Activated CD4-positive, alpha-beta T cell treated with anti-CD3 and anti-CD28 coated beads, Interleukin-2, amount 50 U/mL, for 1 hour (primary cell): ENCODE measurements at regions not wholly inside any gene's neighbourhood (a gene's known extent, or its start where the extent isn't known, plus 50 kb on each side); places are given as distances from the start of the nearest gene placed in this dataset.

Experiments
- DNase-seq: peaks from one replicate; pipeline ENCODE4 v3.0.0-alpha.2; 2020

- no peak for DNase-seq
Observed at GRCh38 chr5:15260356-15261268, 239.4 kb upstream of the FBXL7 start.

DNA sequence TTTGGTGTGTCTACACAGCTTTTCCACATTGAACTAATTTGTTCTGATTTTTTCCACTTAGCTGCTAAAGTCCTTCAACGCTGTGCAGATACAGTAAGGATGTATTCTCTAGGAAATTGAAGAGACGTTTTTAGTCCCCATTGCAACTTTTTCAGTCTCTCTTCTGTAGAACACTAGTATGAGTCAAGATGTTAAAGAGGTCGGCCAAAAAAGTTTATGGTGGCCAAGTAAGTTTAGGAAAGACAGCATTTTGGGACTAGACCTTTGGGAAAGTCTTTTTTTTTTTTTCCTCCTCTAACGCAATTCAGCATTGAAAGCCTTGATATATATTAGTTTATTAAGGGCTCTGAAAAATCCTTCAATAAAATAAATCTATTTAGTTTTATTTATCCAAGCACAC lies 243.5 kb upstream of the FBXL7 start:
- DNase-seq: no peak

DNA sequence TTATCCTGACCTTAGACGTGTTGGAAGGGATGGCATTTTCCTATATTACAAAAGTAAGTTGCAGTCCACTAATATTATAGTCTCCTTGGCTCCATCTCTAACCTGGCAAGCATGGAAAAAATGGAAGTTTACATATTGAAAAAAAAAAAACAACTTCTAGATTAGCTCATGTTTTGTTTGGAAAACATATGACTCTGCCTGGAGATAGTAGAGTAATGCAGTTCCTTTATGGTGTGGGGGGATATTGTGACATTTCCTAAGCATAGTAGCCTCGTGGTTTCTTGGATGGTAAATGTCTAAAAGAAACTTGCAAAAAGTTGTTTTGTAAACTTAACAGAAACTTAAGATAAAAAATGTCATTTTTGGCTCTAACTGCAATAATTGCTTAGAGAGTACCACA lies 244.4 kb upstream of the FBXL7 start:
- no peak for DNase-seq

DNA sequence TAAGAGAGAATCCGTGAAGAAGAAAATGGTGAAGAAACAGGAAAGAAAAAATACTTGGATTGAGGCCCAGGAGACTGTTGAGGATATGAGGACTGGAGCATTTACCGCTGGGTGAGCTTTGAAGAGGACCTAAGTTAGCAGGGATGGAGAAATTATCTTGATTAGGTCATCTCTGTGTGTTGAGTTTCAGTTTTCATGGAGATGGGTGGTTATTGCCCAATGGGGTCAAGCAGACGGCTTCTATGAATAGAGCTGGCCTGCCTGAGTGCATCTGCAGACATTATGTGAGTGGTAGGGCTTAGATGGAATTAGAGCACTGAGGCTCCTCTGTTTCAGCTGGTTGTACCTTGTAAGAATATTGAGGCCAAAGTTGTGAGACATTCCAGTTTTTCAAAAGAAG lies 245.4 kb upstream of the FBXL7 start:
- no peak for DNase-seq

DNA sequence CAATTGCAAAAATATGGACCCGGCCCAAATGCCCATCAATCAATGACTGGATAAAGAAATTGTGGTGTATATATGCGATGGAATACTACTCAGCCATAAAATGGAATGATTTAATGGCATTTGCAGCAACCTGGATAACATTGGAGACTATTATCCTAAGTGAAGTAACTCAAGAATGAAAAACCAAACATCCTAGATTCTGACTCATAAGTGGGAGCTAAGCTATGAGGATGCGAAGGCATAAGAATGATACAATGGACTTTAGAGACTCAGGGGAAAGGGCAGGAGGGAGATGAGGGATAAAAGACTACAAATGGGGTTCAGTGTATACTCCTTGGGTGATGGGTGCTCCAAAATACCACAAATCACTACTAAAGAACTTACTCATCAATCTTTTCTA lies 247.6 kb upstream of the FBXL7 start:
- no peak for DNase-seq

- DNase-seq: no peak
Observed at GRCh38 chr5:15249152-15249551, 250.8 kb upstream of the FBXL7 start.

DNA sequence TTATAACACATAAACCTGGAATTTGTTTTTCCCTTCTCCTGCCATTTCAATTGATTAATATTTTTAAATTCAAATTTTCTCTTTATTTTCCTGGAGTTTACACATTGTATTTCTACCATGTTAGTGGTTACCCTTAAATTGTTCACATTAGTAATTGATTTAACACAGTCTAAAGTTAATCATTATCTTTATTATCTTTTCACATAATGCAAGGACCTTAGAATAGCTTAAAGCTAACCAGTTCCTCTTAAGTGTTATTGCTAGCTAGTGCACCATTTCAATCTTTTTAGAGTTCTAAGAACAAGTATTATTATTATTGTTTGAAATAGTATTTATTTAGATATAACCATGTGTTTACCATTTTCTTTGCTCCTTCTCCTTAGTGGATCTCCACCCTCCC lies 251.2 kb upstream of the FBXL7 start:
- no peak for DNase-seq

GRCh38 chr5:15245913-15246312 lies 254.1 kb upstream of the FBXL7 start:
- DNase-seq: no peak

DNA sequence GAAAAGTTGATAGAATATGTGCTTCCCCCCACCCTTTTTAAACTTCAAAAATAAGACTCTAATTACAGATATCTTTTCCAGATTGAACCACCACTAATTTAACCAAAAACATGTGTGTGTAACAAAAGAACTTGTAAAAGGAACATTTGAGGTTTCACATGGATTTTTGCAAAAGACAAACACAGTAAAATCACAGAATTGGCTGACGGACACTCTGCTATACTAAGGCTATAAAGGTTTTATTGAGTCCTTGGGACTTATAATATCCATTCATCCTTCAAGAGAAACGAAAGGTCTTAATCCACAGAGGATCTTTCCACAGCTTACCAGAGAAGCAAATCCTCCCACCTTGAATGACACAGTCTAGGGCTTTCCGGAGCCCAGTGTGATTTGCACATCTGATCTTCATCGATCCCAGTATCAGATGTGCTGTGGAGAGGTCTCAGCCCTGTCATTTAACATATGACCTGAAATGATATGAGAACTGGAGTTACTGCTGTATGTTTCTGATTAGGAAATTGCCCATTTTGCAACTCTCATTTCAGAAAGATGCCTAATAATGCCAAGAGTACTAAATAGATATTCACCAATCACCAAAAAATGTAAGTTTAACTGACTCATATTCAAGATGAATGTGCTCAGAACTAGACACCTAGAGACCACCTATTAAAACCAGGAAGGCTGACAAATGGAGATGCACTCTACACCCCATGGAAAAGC lies 256.5 kb upstream of the FBXL7 start:
- DNase-seq: no peak

DNA sequence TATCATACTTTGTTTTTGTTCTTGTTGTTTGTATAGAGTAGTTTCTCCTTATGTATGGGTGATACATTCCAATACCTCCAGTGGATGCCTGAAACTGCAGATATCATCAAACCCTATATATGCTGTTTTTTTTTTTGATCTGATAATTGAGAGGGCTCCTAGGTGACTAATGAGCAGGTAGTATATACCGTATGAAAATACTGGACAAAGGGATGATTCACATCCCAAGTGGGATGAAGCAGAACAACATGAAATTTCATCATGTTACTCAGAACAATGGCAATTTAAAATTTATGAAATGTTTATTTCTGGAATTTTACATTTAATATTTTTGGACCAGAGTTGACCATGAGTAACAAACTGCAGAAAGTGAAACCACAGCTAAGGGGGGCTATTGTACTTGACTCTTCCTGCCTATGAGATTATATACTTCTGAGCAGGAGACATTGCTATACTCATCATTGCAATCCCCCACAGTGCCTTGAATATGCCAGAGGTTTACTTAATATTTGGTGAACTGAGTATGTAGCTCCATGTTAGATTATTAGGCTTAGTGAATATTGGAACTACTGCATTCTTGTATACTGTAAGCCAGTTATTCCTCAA lies 258.7 kb upstream of the FBXL7 start:
- no peak for DNase-seq

DNA sequence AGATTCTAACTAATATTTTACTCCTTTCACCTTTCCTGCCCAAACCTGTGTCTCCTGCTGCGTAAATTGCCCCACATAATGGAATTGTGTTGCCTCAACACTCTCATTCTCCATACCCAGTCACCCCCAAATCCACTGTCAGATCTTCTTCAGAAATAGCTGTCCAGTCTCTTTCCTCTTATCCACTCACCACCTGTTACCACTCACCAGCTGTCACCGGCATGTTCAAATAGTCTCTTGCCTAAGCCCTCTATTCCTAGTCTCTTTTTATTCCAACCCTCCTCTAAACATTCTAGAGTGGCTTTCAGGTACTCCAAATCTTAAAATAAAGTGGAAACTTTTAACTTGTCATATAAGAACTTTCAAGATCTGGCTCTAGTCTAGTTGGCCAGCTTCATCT lies 262.0 kb upstream of the FBXL7 start:
- no peak for DNase-seq

- DNase-seq: no peak
Observed at GRCh38 chr5:15236911-15237508, 263.0 kb upstream of the FBXL7 start.

DNA sequence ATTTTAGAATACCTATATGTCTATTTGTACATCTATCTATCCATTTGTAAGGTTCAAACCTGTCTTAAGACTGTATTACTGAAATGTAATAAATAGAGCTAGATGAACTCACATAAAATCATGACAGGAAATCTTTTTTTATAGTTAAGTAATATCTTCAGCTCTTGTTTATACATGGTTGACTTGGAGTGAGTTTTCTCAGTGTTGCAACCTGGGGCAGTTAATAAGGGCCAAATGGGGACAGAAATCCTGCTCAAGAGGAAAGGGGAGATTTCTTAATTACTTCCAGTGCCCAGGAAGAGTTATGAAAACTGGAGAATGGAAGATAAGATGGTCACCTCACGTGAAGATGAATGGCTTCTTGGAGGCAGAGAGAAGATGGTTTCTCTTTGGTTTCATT lies 265.1 kb upstream of the FBXL7 start:
- no peak for DNase-seq

GRCh38 chr5:15234366-15234765 lies 265.6 kb upstream of the FBXL7 start:
- no peak for DNase-seq

DNA sequence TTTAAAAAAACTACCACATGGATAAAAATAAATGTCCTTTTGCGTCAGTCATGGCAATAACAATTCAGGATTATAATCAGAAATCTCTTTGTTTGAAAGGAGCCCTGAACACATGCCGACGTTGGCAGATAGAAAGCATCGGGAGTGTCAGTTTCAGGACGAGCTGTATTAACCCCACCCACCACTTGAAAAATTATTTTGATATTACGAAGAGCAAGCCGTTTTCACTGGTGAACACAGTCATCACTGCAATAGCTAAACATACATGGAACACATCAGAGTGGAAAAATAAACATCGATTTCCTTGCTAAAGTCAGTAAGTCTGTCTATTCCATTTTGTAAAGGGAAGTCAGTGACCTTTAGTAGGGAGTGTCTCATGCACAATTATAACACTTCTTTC lies 266.4 kb upstream of the FBXL7 start:
- no peak for DNase-seq

DNA sequence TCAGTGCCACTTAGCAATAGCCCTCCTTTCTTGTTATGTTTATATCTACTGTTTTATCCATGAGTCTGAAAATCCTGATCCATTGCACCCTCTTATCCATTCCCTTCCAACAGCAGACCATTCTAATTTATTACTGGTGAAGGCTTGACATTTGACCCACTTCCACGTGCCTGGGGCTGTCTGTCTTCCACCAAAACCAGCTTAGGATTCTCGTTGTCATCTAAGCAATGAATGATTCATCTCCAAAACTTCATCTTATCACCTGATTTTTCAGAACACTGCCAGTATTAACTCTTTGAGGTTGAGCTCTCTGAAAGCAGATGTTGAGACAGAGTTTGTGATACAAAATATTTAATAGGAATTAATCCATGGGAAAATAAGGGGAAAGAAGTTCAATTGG lies 277.8 kb upstream of the FBXL7 start:
- DNase-seq: no peak

DNA sequence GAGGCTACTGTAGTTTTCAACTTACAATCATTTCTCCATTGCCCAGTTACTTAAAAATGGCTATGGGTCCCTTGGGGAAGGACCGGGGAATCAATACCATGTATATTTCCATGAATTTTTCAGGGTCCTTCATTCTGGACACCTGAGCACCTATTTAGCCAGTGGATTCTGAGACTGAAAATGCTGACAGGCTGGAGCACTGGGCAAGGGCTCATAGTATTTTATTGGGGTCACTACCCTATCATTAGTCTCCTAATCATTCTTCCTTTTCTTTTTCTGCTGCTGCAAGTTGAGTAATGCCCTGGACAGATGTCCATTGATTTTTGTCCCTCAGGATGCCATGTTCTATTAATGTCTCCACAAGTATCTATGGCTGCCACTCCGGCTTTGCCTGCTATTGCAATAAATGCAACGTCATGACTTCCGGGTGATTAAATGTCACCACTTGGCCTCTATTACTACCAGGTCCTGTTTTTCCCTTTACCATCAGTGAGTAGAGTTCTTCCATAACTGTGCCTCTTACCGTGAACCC lies 279.3 kb upstream of the FBXL7 start:
- no peak for DNase-seq

DNA sequence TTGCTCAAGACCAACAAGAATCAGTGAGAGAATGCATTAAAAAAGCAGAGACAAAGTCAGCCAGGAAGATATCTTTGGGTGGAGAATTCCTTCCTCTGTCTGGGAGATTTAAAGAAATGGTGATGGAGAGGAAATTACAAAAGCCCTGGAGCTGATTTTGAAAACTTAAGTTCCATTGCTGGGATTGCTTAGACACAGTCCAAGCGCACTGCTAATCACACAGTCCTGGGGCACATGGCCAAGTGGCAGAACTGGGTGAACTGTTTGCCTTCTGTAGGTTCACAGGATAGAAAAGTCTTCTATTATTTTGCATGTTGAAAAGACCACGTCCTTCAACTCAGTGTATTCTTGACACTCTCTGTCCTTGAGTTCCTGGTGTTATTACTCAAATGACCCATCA lies 284.9 kb upstream of the FBXL7 start:
- no peak for DNase-seq

GRCh38 chr5:15214010-15214409 lies 286.0 kb upstream of the FBXL7 start:
- no peak for DNase-seq

DNA sequence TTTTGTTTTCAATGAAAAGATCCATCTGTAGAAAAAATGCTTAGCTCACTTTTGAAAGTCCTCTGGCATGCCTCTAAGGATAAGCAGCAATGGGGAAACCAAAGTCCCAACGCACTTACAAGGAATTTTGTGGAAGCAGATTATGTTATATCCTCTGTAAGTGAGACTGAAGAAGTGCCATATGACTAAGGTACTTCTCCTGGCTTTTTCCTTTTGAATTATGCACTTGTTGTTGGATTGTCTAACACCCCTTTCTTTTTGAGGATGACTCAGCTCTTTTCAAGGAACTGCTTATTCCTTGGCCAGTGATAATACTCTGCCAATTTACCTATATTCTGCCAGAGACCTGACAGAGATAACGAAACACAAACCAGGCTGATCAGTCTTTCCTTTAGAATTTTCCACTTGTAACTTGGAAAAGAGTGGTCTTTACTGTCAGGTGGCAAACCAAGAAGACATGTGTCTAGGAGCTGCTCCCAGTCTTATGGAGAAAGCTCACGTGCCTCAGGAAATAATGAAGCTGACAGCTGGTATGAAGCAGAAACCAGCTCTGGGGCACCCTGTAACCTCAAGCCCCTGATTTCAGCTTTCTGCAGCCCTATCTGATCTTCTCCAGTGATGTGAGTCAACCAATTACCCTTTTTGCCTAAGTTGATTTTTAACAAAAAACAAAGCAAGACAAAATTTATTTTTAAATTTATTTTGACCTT lies 290.8 kb upstream of the FBXL7 start:
- DNase-seq: no peak

DNA sequence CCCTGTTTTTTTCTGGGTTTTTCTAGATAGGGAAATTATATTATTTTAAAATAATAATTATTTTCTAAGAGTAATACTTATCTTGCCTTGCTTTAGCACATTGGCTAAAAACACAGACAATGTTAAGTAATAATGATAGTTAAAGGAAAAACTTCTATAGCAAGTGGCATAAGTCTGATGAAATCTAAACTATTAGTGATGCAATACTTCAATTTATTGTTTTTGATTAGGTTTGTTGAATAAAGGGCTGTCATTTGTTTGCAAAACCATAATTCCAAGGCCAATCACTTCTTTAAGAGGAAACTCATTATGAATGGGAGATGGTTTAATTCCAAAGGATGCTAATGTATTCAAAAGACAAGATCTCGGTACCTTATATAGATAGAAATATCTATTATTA lies 293.8 kb upstream of the FBXL7 start:
- DNase-seq: no peak

DNA sequence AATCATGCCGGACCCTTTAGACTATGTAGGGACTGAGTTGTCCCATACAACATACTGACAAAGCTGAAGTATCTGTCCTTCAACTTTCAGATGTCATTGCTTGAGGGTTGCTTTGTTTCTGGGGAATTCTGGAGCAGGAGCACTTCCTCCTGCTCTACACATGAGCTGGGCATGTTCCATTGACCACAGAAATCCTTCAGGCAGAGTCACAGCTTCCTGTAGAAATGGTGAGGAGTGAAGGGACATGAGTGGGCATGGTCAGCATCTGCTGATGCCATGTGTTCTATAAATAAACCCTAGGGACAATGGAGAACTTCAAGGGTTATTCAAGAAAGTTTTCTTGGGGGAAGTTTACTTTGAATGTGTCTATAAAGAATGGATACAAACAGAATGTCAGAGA lies 296.6 kb upstream of the FBXL7 start:
- DNase-seq: no peak

GRCh38 chr5:15191012-15191411 lies 309.0 kb upstream of the FBXL7 start:
- no peak for DNase-seq
